ENCODE measurements at regions not wholly inside any gene's neighbourhood (a gene's known extent, or its start where the extent isn't known, plus 50 kb on each side); places are given as distances from the start of the nearest gene placed in this dataset.

- TF ChIP-seq ZHX1 (CRISPR knock-in tag; IDR thresholded peaks at IDR 0.05; ENCODE audit: low read depth) (0 out of 2 replicates have a peak, but pooled peaks have one; percentile 46), ZNF570 (CRISPR knock-in tag; IDR thresholded peaks at IDR 0.05; ENCODE audit: borderline replicate concordance) (no peak), CSRNP1 (CRISPR knock-in tag; IDR thresholded peaks at IDR 0.05) (no peak), ZMAT5 (CRISPR knock-in tag; IDR thresholded peaks at IDR 0.05; ENCODE audit: borderline replicate concordance, low read depth) (no peak), GABPA (IDR thresholded peaks at IDR 0.05; ENCODE audit: low read depth, low read length) (no peak), GABPA (CRISPR knock-in tag; IDR thresholded peaks at IDR 0.05; ENCODE audit: low read depth) (0 out of 2 replicates have a peak, but pooled peaks have one; percentile 20), ELK4 (CRISPR knock-in tag; IDR thresholded peaks at IDR 0.05; ENCODE audit: borderline replicate concordance) (no peak), GATAD2A (CRISPR knock-in tag; IDR thresholded peaks at IDR 0.05) (peak; percentile 60; the same call in 1 of the 2 replicates), PRPF4 (IDR thresholded peaks at IDR 0.05; ENCODE audit: low read depth, low read length, poor library complexity, severe bottlenecking) (peak; percentile 86), MED1 (CRISPR knock-in tag; IDR thresholded peaks at IDR 0.05) (peak; percentile 41; the same call in 1 of the 2 replicates), ARID5B (CRISPR knock-in tag; IDR thresholded peaks at IDR 0.05) (peak; percentile 35; the same call in 1 of the 2 replicates), PHF21A (CRISPR knock-in tag; IDR thresholded peaks at IDR 0.05) (no peak), KLF16 (CRISPR knock-in tag; IDR thresholded peaks at IDR 0.05) (peak in 1 of 2 experiments; percentile 22; a peak in 1 of 4 replicates), ZNF276 (CRISPR knock-in tag; IDR thresholded peaks at IDR 0.05; ENCODE audit: low read depth) (no peak), ZFX (CRISPR knock-in tag; IDR thresholded peaks at IDR 0.05; ENCODE audit: low read depth) (no peak), CREB1 (IDR thresholded peaks at IDR 0.05) (no peak), CREB1 (CRISPR knock-in tag; IDR thresholded peaks at IDR 0.05) (peak; percentile 46; the same call in 1 of the 2 replicates)
Measured at GRCh38 chr6:27582928-27583725, 110.2 kb upstream of the ZNF184 start (continued).

Data from HepG2 (cell line).